Endothelial cell of umbilical vein (primary cell): ENCODE measurements at regions not wholly inside any gene's neighbourhood (a gene's known extent, or its start where the extent isn't known, plus 50 kb on each side); places are given as distances from the start of the nearest gene placed in this dataset.

Source experiments
- BruUV-seq: library from RNA; stranded (reverse); fragments of 400-500 nt; replicated peaks from 2 replicates; lab custom pipeline; 2021; lab: Mats Ljungman, UMichigan
- CTCF ChIA-PET: fragments of 300-600, 350-600 bp; sonication (Branson Sonifier 250); formaldehyde crosslinking; loops from one replicate; lab custom pipeline; 2021; ENCODE audit warnings: antibody characterized with exemption, inconsistent platforms; lab: Charles Lee
- POLR2A ChIA-PET: fragments of 300-600, 350-600 bp; sonication (Branson Sonifier 250); formaldehyde crosslinking; loops from one replicate; lab custom pipeline; 2021; ENCODE audit warnings: antibody characterized with exemption, inconsistent platforms; lab: Charles Lee
- DNase-seq: peaks from one replicate; pipeline ENCODE4 v3.0.0-alpha.2; 2011; ENCODE audit warnings: low read depth, low spot score
- FAIRE-seq: peaks from 2 replicates; lab custom pipeline; 2011; peaks lifted over from hg19 to GRCh38; lab: Jason Lieb, UNC
- H2AFZ ChIP-seq: 2 replicates; pipeline ENCODE4 v1.6.0; 2012; ENCODE audit warnings: low read depth, low read length, control low read depth, inconsistent platforms
- H3K27ac ChIP-seq: 2 replicates; pipeline ENCODE4 v1.5.1; 2011; ENCODE audit warnings: low read depth, mild to moderate bottlenecking, control low read depth, low read length, moderate library complexity; ENCODE audit not compliant: insufficient read depth
- H3K27me3 ChIP-seq, 2 experiments: 2 replicates each; pipeline versions ENCODE4 v1.6.0 to v1.6.1; 2011; ENCODE audit warnings: low read length in 2 of 2, mixed read lengths in 1 of 2; ENCODE audit not compliant: control insufficient read depth in 2 of 2, insufficient read depth in 2 of 2
- H3K36me3 ChIP-seq, 2 experiments: 2 replicates in 1 of 2; 3 replicates in 1 of 2; pipeline ENCODE4 v1.5.1; 2011; ENCODE audit warnings: low read length in 2 of 2, mild to moderate bottlenecking in 1 of 2, moderate library complexity in 1 of 2; ENCODE audit not compliant: control insufficient read depth in 2 of 2, insufficient read depth in 2 of 2; ENCODE audit errors: extremely low read depth in 1 of 2
- H3K4me1 ChIP-seq: 3 replicates; pipeline ENCODE4 v1.5.1; 2011; ENCODE audit warnings: mild to moderate bottlenecking, low read length; ENCODE audit not compliant: control insufficient read depth, insufficient read depth; ENCODE audit errors: extremely low read depth
- H3K4me2 ChIP-seq: 2 replicates; pipeline ENCODE4 v1.6.1; 2011; ENCODE audit warnings: low read length, control low read depth, mixed read lengths; ENCODE audit not compliant: insufficient read depth
- H3K4me3 ChIP-seq, 3 experiments: fragments of 200-600 bp in 1 of 3; sonication (generic), shearing (Covaris generic) in 1 of 3; replicated peaks in 1 of 3; 2 replicates each; pipeline ENCODE4 v1.5.1; 2011 to 2016; ENCODE audit warnings: control low read depth in 3 of 3, low read length in 3 of 3, mild to moderate bottlenecking in 2 of 3, inconsistent platforms in 1 of 3, low read depth in 1 of 3, moderate library complexity in 1 of 3; ENCODE audit not compliant: insufficient read depth in 1 of 3
- H3K79me2 ChIP-seq: 2 replicates; pipeline ENCODE4 v1.6.0; 2012; ENCODE audit warnings: low read length, inconsistent platforms; ENCODE audit not compliant: control insufficient read depth, insufficient read depth
- H3K9ac ChIP-seq: replicated peaks from 2 replicates; pipeline ENCODE3; 2011; ENCODE audit warnings: low read length, control low read depth; ENCODE audit not compliant: insufficient read depth; ENCODE audit errors: extremely low read depth
- H3K9me1 ChIP-seq: replicated peaks from 3 replicates; pipeline ENCODE4 v1.6.0; 2011; ENCODE audit warnings: mild to moderate bottlenecking, low read length; ENCODE audit not compliant: control insufficient read depth, insufficient read depth; ENCODE audit errors: extremely low read depth
- H3K9me3 ChIP-seq: replicated peaks from 2 replicates; pipeline ENCODE4 v1.5.1; 2012; ENCODE audit warnings: low read length, inconsistent platforms; ENCODE audit not compliant: control insufficient read depth, insufficient read depth
- H4K20me1 ChIP-seq: replicated peaks from 2 replicates; pipeline ENCODE3; 2011; ENCODE audit warnings: mild to moderate bottlenecking, low read length; ENCODE audit not compliant: control insufficient read depth, insufficient read depth; ENCODE audit errors: extremely low read depth
- MAX ChIP-seq: IDR thresholded peaks from 2 replicates; pipeline ENCODE4 v1.6.1; 2011; ENCODE audit not compliant: insufficient read depth, insufficient read length
- POLR2AphosphoS5 ChIP-seq: IDR thresholded peaks from 2 replicates; pipeline ENCODE4 v1.6.1; 2012; ENCODE audit warnings: low read depth, mild to moderate bottlenecking, control low read depth, low read length, moderate library complexity; ENCODE audit not compliant: insufficient read depth
- dilution Hi-C: fragments of 300-500 bp; cut with MboI; formaldehyde crosslinking; loops from one replicate; pipeline ENCODE4 v1.15.0; 2019; ENCODE audit warnings: low sequenced_read_pairs; ENCODE audit not compliant: extremely low pct_ligation_motif_present
- intact Hi-C: fragments of 100-400 bp; cut with micrococcal nuclease; formaldehyde crosslinking; loops from one replicate; pipeline ENCODE4 v1.10.0; 2022
- TF ChIP-seq, protein P1 (sequence below), 2 donors: IDR thresholded peaks; 1 replicate in 1 of 2; 2 replicates in 1 of 2; pipeline ENCODE4 v1.5.1; 2011; ENCODE audit warnings: low read length in 2 of 2, mild to moderate bottlenecking in 2 of 2, moderate library complexity in 2 of 2, control low read depth in 1 of 2, inconsistent platforms in 1 of 2, low read depth in 1 of 2; ENCODE audit not compliant: insufficient read depth in 1 of 2; ENCODE audit errors: extremely low read depth in 1 of 2

DNA sequence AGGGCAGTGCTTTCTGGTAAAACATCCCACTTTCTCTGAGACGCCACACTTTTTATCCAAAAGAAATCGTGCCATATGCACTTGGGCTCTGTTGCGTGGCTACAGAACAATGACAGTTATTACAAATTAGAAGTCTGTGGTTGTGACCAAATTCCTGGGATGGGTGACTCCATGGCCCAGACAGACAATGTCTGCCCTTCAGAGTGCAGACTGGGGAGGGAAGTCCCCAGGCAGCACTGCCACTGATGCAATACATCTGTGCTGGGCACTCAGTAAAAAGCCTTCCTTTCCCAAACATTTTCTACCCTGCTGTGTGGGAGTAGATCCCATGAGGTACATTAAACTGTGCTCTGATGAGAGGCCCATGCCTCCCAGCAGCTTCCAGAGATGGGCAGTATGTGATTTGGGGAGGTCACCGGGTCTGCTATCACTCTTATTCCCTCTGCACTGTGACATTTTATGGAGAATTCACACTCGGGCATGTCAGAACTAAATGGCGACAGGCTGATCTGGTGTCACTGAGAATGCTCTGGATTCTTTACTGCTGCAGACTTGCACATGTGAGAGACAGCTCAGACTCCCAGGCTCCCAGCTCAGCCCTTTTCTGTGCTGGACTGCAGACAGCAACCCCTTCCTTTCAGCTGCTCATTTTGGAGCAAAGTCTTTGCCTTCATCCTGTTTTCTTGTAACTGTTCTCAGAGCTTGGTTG is 243.5 kb upstream of the ZNF32 start:
- CTCF ChIA-PET: interaction anchor here (2.0 kb wide), 1 partner anchor 25 kb away, joined by 7 read pairs; no protein-coding TSS in a partner anchor

More for the DNA sequence above, 243.5 kb upstream of the ZNF32 start:
- Histone ChIP-seq H3K9me1 (no peaks in the 10 kb centered on the region), H3K4me3 (no peak overlapping the region), H3K27ac (no peak overlapping the region), H3K36me3 (no peaks in the 10 kb centered on the region), H4K20me1 (no peaks in the 10 kb centered on the region), H3K4me2 (no peak overlapping the region), H3K79me2 (no peaks in the 10 kb centered on the region), H2AFZ (no peak overlapping the region), H3K9ac (no peak overlapping the region), H3K27me3 (peaks cover 19 to 41% of the 10 kb centered on the region in 2 experiments), H3K9me3 (no peaks in the 10 kb centered on the region), H3K4me1 (no peaks in the 10 kb centered on the region)
- no peak for FAIRE-seq
- intact Hi-C loops: no loop called here
- POLR2A ChIA-PET: no interaction called here
- no TSS peak for BruUV-seq
- TF ChIP-seq, protein P1, sequence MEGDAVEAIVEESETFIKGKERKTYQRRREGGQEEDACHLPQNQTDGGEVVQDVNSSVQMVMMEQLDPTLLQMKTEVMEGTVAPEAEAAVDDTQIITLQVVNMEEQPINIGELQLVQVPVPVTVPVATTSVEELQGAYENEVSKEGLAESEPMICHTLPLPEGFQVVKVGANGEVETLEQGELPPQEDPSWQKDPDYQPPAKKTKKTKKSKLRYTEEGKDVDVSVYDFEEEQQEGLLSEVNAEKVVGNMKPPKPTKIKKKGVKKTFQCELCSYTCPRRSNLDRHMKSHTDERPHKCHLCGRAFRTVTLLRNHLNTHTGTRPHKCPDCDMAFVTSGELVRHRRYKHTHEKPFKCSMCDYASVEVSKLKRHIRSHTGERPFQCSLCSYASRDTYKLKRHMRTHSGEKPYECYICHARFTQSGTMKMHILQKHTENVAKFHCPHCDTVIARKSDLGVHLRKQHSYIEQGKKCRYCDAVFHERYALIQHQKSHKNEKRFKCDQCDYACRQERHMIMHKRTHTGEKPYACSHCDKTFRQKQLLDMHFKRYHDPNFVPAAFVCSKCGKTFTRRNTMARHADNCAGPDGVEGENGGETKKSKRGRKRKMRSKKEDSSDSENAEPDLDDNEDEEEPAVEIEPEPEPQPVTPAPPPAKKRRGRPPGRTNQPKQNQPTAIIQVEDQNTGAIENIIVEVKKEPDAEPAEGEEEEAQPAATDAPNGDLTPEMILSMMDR (IDR thresholded peaks at IDR 0.05; ENCODE audit: extremely low read depth in 1 of 2, insufficient read depth in 1 of 2, low read depth in 1 of 2, low read length in 2 of 2): no peak
- TF ChIP-seq POLR2AphosphoS5: no peak
- no peak for TF ChIP-seq MAX
- dilution Hi-C loops: no loop called here
- no peak for DNase-seq
